ENCODE measurements at regions not wholly inside any gene's neighbourhood (a gene's known extent, or its start where the extent isn't known, plus 50 kb on each side); places are given as distances from the start of the nearest gene placed in this dataset.

DNA sequence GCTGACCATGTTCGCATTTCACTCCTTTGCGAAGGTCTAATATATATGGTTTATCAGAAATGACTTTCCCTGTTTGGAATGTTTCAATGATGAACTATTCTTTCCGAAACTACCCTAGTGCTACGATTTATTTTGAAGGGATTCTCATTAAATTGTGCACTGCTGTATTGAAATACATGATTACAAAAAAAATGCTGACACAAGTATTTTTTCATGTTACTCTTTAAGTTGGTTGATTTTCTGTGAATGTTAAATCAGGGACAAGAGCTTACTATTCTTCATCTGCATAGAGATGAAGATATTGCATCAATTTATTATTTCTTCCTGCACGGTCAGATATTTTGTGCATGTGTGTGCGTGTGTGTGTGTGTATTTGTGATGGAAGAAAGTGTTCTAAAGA is 731.5 kb upstream of the AGA start:
- Histone ChIP-seq H3K9ac (ENCODE audit: control insufficient read depth, insufficient read depth, low read length) (no peak overlapping the region), H3K4me2 (ENCODE audit: control insufficient read depth, insufficient read depth) (no peak overlapping the region), H3K9me3 (replicated peaks; ENCODE audit: control insufficient read depth, insufficient read depth, low read length) (no peaks in the 10 kb centered on the region), H2AFZ (ENCODE audit: control insufficient read depth, low read depth, low read length) (no peak overlapping the region), H3K4me3 (no peak overlapping the region), H4K20me1 (ENCODE audit: control insufficient read depth, insufficient read depth) (no peaks in the 10 kb centered on the region), H3K4me1 (ENCODE audit: control insufficient read depth, insufficient read depth, low read length) (no peaks in the 10 kb centered on the region), H3K79me2 (ENCODE audit: control insufficient read depth, insufficient read depth, low read length) (no peaks in the 10 kb centered on the region), H3K27ac (ENCODE audit: control insufficient read depth, insufficient read depth) (no peak overlapping the region), H3K27me3 (replicated peaks in 1 of 2; ENCODE audit: control insufficient read depth in 2 of 2, insufficient read depth in 2 of 2, low read length in 1 of 2) (no peaks in the 10 kb centered on the region), H3K36me3 (ENCODE audit: control insufficient read depth in 2 of 2, insufficient read depth in 2 of 2, low read length in 1 of 2) (no peaks in the 10 kb centered on the region)
- CTCF ChIA-PET = no interaction called here
- TF ChIP-seq SRF (IDR thresholded peaks at IDR 0.05; ENCODE audit: low read depth in 2 of 2, low read length in 2 of 2) (no peak), ZZZ3 (IDR thresholded peaks at IDR 0.05; ENCODE audit: control insufficient read depth, insufficient read length, low read depth) (no peak), CEBPB (IDR thresholded peaks at IDR 0.05; ENCODE audit: borderline replicate concordance in 1 of 2, low read depth in 2 of 2, low read length in 2 of 2) (no peak), NFYA (IDR thresholded peaks at IDR 0.05; ENCODE audit: borderline replicate concordance, low read depth, low read length) (no peak), SUZ12 (IDR thresholded peaks at IDR 0.05; ENCODE audit: unreplicated experiment) (no peak), IKZF2 (IDR thresholded peaks at IDR 0.05) (no peak), NR2C1 (IDR thresholded peaks at IDR 0.05) (no peak), SMAD1 (IDR thresholded peaks at IDR 0.05; ENCODE audit: low read depth, partially characterized antibody) (no peak), SUPT20H (IDR thresholded peaks at IDR 0.05; ENCODE audit: borderline replicate concordance, control insufficient read depth, low read depth, low read length) (no peak), RUNX3 (IDR thresholded peaks at IDR 0.05; ENCODE audit: low read length) (no peak)
- TF ChIP-seq, protein P1, sequence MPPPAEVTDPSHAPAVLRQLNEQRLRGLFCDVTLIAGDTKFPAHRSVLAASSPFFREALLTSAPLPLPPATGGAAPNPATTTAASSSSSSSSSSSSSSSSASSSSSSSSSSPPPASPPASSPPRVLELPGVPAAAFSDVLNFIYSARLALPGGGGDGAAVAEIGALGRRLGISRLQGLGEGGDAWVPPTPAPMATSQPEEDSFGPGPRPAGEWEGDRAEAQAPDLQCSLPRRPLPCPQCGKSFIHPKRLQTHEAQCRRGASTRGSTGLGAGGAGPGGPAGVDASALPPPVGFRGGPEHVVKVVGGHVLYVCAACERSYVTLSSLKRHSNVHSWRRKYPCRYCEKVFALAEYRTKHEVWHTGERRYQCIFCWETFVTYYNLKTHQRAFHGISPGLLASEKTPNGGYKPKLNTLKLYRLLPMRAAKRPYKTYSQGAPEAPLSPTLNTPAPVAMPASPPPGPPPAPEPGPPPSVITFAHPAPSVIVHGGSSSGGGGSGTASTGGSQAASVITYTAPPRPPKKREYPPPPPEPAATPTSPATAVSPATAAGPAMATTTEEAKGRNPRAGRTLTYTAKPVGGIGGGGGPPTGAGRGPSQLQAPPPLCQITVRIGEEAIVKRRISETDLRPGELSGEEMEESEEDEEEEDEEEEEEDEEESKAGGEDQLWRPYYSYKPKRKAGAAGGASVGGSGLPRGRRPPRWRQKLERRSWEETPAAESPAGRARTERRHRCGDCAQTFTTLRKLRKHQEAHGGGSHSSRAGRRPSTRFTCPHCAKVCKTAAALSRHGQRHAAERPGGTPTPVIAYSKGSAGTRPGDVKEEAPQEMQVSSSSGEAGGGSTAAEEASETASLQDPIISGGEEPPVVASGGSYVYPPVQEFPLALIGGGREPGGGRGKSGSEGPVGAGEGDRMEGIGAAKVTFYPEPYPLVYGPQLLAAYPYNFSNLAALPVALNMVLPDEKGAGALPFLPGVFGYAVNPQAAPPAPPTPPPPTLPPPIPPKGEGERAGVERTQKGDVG (CRISPR knock-in tag; IDR thresholded peaks at IDR 0.05) = no peak
- SMC1A ChIA-PET (ENCODE audit: uncharacterized antibody, unreplicated experiment) = no interaction called here
- POLR2A ChIA-PET = no interaction called here
- WGBS (ENCODE audit: insufficient coverage, insufficient replicate concordance, low lambda C conversion rate, missing lambda C conversion rate) = 28% methylated on average over 6 of the region's 6 CpGs
- intact Hi-C loops (cut with micrococcal nuclease; ENCODE audit: unreplicated experiment) = no loop called here
- FAIRE-seq (no peak), ATAC-seq (no peak), DNase-seq (ENCODE audit: low read depth, low spot score) (no peak)
- RAD21 ChIA-PET (ENCODE audit: unreplicated experiment) = no interaction called here
- BruUV-seq (replicated peaks) = no TSS peak
- in situ Hi-C loops (cut with MboI) = no loop called here

Data from GM12878 (cell line).